Activated naive CD4-positive, alpha-beta T cell treated with anti-CD3 and anti-CD28 coated beads, Interleukin-2, amount 10 ng/mL, durations not matched to agents 7 days and 5 days (primary cell): ENCODE measurements at regions not wholly inside any gene's neighbourhood (a gene's known extent, or its start where the extent isn't known, plus 50 kb on each side); places are given as distances from the start of the nearest gene placed in this dataset.
A peak's percentile ranks its signal among the peaks of the same experiment; 100 is the strongest.

Source experiments
- CTCF ChIA-PET: fragments of 350-600 bp; sonication (Branson Sonifier 250); formaldehyde crosslinking; loops from one replicate; lab custom pipeline; 2021; ENCODE audit warnings: antibody characterized with exemption; lab: Charles Lee
- DNase-seq: peaks from one replicate; pipeline ENCODE4 v3.0.0-alpha.2; 2020
- H3K27ac Mint-ChIP-seq: one replicate; pipeline ENCODE4 v1.8.0; 2021; ENCODE audit warnings: mild to moderate bottlenecking, moderate library complexity, mixed read lengths
- H3K27me3 Mint-ChIP-seq: one replicate; pipeline ENCODE4 v1.8.0; 2021; ENCODE audit warnings: mild to moderate bottlenecking, mixed read lengths
- H3K36me3 Mint-ChIP-seq: one replicate; pipeline ENCODE4 v1.8.0; 2021; ENCODE audit warnings: mixed read lengths
- H3K4me1 Mint-ChIP-seq: one replicate; pipeline ENCODE4 v1.8.0; 2021; ENCODE audit warnings: mixed read lengths
- H3K4me3 Mint-ChIP-seq: one replicate; pipeline ENCODE4 v1.8.0; 2021; ENCODE audit warnings: mild to moderate bottlenecking, moderate library complexity, mixed read lengths
- H3K9me3 Mint-ChIP-seq: one replicate; pipeline ENCODE4 v1.8.0; 2021; ENCODE audit warnings: mixed read lengths

DNA sequence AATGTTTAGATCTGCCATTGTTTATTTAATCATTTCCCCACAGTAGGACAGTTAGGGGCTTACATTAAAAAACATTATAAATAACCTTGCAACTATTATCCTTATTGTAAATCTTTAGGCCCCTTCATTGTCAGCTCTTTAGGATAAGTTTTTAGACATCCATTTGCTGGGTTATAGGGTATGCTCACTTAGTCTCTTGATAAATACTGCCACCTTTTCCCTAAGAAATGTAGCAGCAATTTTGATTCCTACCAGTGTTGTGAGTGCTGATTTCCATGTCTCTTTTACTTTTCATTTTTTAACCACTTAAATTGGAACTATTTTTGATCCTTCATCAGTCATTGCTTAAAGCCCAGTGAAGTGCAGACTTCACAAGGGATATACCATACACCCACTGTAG, 94.4 kb downstream of the AVPR1A start:
- no peak for DNase-seq
- CTCF ChIA-PET: no interaction called here
- H3K36me3 Mint-ChIP-seq: no peaks in the 10 kb centered on the region
- no peak overlapping the region for H3K4me3 Mint-ChIP-seq
- H3K9me3 Mint-ChIP-seq: no peaks in the 10 kb centered on the region
- no peak overlapping the region for H3K27ac Mint-ChIP-seq
- H3K4me1 Mint-ChIP-seq: no peaks in the 10 kb centered on the region
- no peaks in the 10 kb centered on the region for H3K27me3 Mint-ChIP-seq

DNA sequence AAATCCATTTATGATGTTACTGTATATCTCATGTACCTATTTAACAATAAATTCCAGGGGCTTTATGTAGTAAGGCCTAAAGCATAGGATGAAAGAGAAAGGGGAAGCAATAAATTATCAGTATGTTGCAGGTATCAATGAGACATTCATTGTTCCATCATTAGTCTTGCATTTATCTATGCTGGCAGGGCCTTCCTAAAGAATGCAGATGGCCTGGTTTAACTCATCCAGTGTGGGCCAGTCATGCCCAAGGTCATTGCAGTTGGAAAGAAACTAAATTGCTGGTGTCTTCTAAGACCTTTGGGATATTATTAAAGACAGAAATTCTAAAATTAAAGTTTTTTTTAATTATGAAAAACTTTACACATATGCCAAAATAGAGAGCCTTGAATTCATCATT, 98.3 kb downstream of the AVPR1A start:
- H3K36me3 Mint-ChIP-seq: no peaks in the 10 kb centered on the region

DNA sequence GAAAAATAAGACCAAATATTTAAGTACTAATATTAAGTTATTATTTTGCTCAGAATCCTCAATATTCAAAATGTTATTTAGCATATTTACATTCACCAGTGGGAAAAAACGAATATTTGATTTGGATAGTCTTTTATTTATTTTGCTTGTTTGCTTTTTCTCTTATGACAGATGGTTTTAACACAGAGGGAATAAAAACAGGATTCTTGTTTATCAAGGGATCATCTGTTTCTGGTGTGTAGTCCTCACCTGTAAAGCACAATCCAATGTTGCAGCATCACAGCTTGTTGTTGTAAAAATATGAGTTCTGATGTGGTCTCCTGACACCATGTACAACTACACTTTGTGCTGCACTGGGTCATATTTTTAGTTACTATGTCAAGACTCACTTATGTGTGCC, 103.9 kb downstream of the AVPR1A start:
- Mint-ChIP-seq H3K4me3 (no peak overlapping the region), H3K4me1 (no peaks in the 10 kb centered on the region), H3K36me3 (no peaks in the 10 kb centered on the region), H3K9me3 (no peaks in the 10 kb centered on the region), H3K27ac (no peak overlapping the region), H3K27me3 (no peaks in the 10 kb centered on the region)
- CTCF ChIA-PET: no interaction called here
- DNase-seq: no peak

More for the DNA sequence above, 98.3 kb downstream of the AVPR1A start:
- no peaks in the 10 kb centered on the region for H3K27me3 Mint-ChIP-seq
- no peak for DNase-seq
- H3K4me1 Mint-ChIP-seq: no peaks in the 10 kb centered on the region
- no peak overlapping the region for H3K4me3 Mint-ChIP-seq
- CTCF ChIA-PET: interaction anchor here (1.1 kb wide), 1 partner anchor 16 kb away, joined by 3 read pairs; no protein-coding TSS in a partner anchor
- no peaks in the 10 kb centered on the region for H3K9me3 Mint-ChIP-seq
- H3K27ac Mint-ChIP-seq: no peak overlapping the region

DNA sequence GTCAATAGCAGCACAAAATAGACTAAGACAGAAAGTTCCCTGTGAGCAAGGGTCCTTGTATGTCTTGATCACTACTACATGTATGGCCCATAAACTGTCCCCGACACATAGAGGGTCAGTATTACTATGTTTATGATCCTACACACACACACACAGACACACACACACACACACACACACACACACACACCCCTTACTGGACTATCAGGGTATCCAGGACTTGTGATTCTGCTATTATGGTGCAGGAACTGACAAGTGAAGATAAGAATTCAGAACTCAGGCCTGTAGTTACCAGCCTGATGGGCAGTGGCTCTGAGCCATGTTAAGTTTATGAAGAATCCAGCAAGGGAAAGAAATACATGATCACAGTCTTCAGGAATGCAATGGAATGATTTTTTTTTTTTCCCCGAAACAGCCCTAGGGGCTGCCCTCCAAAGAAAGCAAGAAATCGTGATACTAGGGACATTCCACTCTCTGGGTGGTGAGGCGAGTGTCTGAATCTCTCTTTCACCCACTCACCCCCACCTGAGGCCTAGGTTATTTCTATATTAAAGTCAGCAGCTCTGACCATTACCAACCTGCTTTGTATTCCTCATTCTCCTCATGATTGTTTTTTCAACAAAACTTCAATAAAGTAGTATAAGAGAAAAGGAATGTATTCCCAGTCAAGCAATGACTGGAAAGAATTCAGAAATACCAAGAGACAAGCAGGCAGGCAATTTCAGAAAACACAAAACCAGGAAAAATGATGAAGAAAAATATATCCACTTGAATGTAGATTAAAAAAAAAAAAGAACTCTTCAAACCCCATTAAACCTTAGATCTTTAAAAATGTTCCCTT, 105.8 kb downstream of the AVPR1A start:
- no peaks in the 10 kb centered on the region for H3K36me3 Mint-ChIP-seq
- no peak overlapping the region for H3K27ac Mint-ChIP-seq
- no peaks in the 10 kb centered on the region for H3K4me1 Mint-ChIP-seq
- no peaks in the 10 kb centered on the region for H3K9me3 Mint-ChIP-seq
- H3K4me3 Mint-ChIP-seq: no peak overlapping the region
- CTCF ChIA-PET: no interaction called here
- no peaks in the 10 kb centered on the region for H3K27me3 Mint-ChIP-seq
- DNase-seq: no peak

DNA sequence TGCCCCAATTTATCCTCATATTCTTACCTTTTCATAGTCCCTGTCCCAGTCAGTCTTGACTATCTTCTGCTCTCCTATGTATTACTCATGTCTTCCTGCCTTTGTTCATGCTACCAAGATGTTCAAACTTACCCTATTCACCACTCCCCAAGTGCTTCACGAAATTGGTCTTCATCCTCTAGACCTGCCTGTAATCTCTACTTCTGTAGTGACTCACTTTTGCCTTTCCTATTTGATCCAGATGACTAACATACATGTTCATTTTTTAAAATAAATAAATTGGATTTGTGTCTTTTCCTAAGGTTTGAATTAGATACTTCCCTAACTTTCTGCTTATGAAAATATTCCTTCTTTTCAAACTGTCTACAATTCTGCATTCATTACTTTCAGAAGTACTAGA, 107.7 kb upstream of the PPM1H start:
- H3K9me3 Mint-ChIP-seq: no peaks in the 10 kb centered on the region
- no peaks in the 10 kb centered on the region for H3K4me1 Mint-ChIP-seq
- no peaks in the 10 kb centered on the region for H3K36me3 Mint-ChIP-seq
- no peak overlapping the region for H3K27ac Mint-ChIP-seq
- CTCF ChIA-PET: no interaction called here
- H3K27me3 Mint-ChIP-seq: no peaks in the 10 kb centered on the region
- no peak overlapping the region for H3K4me3 Mint-ChIP-seq
- no peak for DNase-seq

DNA sequence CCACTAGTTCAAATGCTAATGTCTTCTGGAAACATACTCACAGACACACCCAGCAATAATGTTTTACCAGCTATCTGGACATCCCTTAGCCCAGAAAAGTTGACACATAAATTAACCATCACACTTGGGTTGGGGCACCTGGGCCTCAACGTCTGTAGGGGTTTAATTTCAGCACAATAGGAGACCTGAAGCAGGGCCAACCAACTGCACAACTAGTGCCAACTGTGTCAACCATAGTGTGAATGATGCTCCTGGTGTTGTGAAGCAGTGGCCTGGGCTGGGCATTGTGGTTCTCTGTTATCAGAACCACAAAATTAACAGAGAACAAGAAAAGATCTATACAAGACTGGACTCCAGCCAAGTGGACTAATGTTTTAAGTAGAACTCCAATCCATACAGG, 106.7 kb upstream of the PPM1H start:
- Mint-ChIP-seq H3K27ac (no peak overlapping the region), H3K9me3 (no peaks in the 10 kb centered on the region), H3K4me3 (no peak overlapping the region), H3K27me3 (no peaks in the 10 kb centered on the region), H3K4me1 (no peaks in the 10 kb centered on the region), H3K36me3 (no peaks in the 10 kb centered on the region)
- DNase-seq: no peak
- CTCF ChIA-PET: no interaction called here

DNA sequence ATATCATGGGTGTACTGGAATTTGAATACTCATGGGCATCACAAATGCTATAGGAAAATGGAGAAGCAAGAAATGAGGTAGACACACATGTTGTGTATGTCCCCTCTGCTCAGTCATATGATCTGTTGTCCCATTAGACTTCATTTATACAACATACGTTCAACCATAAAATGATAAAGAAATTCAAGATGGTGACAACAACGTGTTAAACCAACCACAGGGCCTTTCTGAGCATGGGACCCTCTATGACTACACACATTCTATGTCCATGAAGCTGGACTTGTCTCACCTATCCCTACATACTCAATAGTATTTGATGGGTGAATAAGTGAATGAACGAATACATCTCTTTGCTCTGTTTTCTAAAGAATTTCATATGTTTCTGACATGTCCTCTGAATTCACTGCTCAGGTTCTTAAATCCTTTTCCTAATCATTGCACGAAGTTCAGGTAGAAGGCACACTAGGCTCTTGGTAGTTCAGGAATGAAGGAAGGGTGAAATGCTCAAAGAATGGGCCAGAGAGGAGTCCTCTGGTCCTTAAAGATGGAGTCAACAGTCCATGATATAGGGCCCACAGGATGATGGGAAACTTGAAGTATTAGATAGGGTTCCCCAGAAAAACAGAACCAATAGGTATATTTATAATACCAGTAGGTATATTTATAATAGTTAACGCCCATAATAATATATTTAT, 105.7 kb upstream of the PPM1H start:
- no peak for DNase-seq
- H3K9me3 Mint-ChIP-seq: no peaks in the 10 kb centered on the region
- no peak overlapping the region for H3K4me3 Mint-ChIP-seq
- no peaks in the 10 kb centered on the region for H3K27me3 Mint-ChIP-seq
- no peaks in the 10 kb centered on the region for H3K4me1 Mint-ChIP-seq
- no peaks in the 10 kb centered on the region for H3K36me3 Mint-ChIP-seq
- no peak overlapping the region for H3K27ac Mint-ChIP-seq
- CTCF ChIA-PET: no interaction called here

DNA sequence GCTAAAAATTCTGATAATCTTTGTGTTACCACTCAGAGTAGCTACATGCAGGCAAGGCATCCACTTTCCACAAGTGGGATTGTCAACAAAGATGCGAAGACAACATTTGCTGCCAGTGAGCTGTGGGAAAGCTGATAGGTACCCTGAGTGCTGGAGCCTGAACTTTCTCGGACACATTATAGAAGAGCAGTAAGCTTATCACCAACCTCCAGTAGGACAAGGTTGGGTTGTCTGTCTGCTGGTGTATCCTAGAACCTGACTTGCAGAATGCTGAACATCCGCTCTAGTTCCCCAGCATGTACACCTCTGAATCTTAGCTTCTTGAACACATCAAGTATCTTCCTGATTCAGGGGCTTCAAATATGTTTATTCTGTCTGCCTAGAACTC, 103.8 kb upstream of the PPM1H start:
- Mint-ChIP-seq H3K27me3 (no peaks in the 10 kb centered on the region), H3K9me3 (no peaks in the 10 kb centered on the region), H3K27ac (peak overlapping the region; percentile 47), H3K36me3 (no peaks in the 10 kb centered on the region), H3K4me3 (no peak overlapping the region), H3K4me1 (no peaks in the 10 kb centered on the region)
- CTCF ChIA-PET: no interaction called here
- no peak for DNase-seq

DNA sequence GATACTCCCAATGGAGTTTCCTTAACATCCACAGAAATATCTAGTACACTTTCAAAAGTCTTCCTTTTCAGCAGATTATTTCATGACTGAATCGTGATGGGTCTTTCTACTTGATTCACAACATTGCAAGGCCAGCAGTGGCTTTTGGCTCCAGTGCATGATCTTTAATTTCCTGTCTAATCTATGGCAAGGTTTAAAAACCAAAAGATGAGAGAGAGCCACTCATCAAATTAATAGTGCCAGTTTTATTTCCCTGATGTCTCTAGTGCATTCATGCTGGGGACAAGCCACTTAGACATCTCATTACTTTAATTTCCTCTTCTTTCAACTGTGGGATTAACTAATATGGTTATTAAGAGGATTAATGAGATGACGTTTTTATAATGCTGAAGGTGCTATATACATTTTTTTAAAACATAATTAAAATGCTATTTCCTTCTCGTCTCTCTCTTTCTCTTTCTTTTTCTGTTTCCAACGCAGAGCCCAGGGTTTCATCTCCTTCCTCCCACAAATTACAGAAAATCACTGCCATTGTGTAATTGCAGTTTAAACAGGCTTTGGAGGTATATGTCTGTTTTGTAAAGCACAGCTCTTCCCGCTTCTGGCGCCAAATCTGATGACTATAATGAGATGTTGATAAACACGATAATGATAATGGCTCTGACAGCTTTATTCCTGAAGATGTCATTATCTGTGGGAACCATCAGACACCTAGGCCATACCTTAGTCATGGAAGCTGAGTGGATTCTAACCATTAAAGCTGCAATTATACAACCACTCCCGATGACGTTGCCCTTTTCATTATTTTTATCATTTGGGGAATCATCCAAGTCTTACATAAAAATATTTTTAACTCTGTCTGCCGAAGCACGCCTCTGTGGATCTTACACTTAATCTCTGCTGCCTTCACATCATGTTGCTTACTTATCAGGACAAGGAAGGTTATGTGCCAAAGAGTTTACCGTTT, 103.1 kb upstream of the PPM1H start:
- Mint-ChIP-seq H3K27me3 (no peaks in the 10 kb centered on the region), H3K9me3 (no peaks in the 10 kb centered on the region), H3K27ac (peak overlapping the region; percentile 47), H3K36me3 (no peaks in the 10 kb centered on the region), H3K4me1 (no peaks in the 10 kb centered on the region), H3K4me3 (no peak overlapping the region)
- no peak for DNase-seq
- CTCF ChIA-PET: no interaction called here

DNA sequence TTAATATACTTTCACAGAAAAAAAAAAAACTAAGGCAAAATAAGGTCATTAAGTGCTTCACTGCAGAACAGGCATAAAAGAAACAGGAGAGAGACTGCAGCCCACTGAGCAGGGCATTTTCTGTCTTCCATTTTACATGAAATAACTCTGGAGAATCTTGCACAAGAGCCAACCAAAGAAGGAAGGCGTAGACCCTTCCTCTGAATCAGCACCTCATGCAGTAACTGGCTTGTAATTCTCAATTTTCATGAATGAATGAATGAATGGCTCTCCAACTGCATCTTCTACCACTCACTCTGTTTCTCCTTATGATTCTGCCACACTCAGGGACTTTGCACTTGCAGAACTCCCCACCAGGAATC, 102.0 kb upstream of the PPM1H start:
- H3K4me3 Mint-ChIP-seq: no peak overlapping the region
- CTCF ChIA-PET: no interaction called here
- H3K36me3 Mint-ChIP-seq: no peaks in the 10 kb centered on the region
- DNase-seq: no peak
- H3K4me1 Mint-ChIP-seq: no peaks in the 10 kb centered on the region
- no peaks in the 10 kb centered on the region for H3K27me3 Mint-ChIP-seq
- no peaks in the 10 kb centered on the region for H3K9me3 Mint-ChIP-seq
- no peak overlapping the region for H3K27ac Mint-ChIP-seq

DNA sequence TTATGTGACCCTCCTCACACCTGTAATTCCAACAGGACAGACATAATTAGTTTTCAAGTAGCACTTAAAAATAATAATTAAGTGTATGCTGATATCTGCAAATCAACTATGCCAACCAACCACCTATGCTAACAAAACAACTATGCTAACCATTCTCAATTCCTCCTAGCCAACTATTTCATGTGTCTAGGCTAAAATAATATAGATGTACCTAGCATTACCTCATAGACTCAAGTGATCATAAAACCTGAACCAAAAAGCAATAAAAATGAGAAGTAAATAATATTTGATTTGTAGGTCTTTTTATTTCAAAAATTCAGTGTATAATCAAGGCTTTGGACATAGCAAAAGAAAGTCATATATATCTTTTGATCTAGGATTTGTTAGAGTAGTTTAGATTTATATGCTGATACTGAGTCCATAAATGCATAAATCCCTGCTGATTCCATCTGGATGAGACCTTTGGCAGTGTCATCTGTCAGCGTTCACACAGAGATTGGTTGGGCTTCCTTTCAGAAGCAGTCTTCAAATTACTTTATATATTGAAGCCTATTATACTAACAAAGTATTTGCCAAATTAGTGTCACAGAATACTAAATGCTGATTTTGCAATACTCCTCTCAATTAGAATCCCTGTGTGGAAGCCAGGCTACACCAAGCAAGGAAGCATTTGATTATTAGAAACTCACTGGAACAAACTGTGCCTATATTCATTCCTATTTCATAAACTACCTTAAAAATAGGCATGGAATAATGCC, 101.4 kb upstream of the PPM1H start:
- no peaks in the 10 kb centered on the region for H3K9me3 Mint-ChIP-seq
- H3K4me1 Mint-ChIP-seq: no peaks in the 10 kb centered on the region
- no peak overlapping the region for H3K4me3 Mint-ChIP-seq
- no peaks in the 10 kb centered on the region for H3K36me3 Mint-ChIP-seq
- CTCF ChIA-PET: no interaction called here
- no peaks in the 10 kb centered on the region for H3K27me3 Mint-ChIP-seq
- H3K27ac Mint-ChIP-seq: no peak overlapping the region
- no peak for DNase-seq

DNA sequence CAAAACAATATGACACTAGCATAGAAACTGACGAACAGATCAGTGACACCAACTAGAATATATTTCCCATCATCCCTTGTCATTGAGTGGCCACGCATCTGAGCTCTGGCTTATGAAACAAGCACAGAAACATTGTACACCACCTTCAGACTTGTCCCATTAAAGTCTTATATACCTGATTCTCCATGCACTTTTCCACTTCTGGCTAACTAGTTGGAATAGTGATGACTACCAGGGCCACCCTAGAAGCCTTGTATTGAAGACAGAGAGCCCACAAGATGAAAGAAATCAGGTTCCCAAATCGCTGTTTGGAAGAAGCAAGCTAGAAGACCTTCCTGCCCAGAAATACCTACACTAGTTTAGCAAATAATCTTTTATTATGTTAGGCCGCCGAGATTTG, 99.7 kb upstream of the PPM1H start:
- Mint-ChIP-seq H3K4me3 (no peak overlapping the region), H3K27me3 (no peaks in the 10 kb centered on the region), H3K36me3 (no peaks in the 10 kb centered on the region), H3K27ac (no peak overlapping the region), H3K9me3 (no peaks in the 10 kb centered on the region), H3K4me1 (no peaks in the 10 kb centered on the region)
- CTCF ChIA-PET: no interaction called here
- no peak for DNase-seq

DNA sequence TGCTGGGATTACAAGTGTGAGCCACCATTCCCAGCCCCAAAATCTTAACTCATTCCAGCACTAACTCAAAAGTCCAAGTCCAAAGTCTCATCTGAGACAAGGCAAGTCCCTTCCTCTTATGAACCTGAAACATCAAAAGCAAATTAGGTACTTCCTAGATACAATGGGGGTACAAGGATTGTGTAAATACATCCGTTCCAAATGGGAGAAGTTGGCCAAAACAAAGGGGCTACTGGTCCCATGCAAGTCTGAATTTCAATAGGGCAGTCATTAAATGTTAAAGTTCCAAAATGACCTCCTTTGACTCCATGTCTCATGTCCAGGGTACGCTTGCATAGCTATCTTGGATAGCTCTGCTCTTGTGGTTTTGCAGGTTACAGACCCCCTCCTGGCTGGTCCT, 94.7 kb upstream of the PPM1H start:
- H3K4me1 Mint-ChIP-seq: no peaks in the 10 kb centered on the region
- H3K27ac Mint-ChIP-seq: no peak overlapping the region
- CTCF ChIA-PET: no interaction called here
- no peak overlapping the region for H3K4me3 Mint-ChIP-seq
- DNase-seq: no peak
- H3K36me3 Mint-ChIP-seq: no peaks in the 10 kb centered on the region
- no peaks in the 10 kb centered on the region for H3K9me3 Mint-ChIP-seq
- H3K27me3 Mint-ChIP-seq: no peaks in the 10 kb centered on the region

DNA sequence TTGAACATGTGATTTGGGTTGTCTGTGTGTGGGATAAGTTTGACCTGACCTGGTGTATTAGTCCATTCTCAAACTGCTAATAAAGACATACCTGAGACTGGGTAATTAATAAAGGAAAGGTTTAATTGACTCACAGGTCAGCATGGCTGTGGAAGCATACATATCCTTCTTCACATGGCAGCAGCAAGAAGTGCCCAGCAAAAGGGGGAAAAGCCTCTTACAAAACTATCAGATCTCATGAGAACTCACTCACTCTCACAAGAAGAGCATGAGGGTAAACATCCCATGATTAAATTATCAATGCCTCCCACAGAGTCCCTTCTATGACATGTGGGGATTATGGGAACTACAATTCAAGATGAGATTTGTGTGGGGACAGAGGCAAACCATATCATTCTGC, 94.0 kb upstream of the PPM1H start:
- CTCF ChIA-PET: no interaction called here
- Mint-ChIP-seq H3K9me3 (no peaks in the 10 kb centered on the region), H3K4me1 (no peaks in the 10 kb centered on the region), H3K4me3 (no peak overlapping the region), H3K27me3 (no peaks in the 10 kb centered on the region), H3K27ac (no peak overlapping the region), H3K36me3 (no peaks in the 10 kb centered on the region)
- no peak for DNase-seq
